ENCODE measurements at regions not wholly inside any gene's neighbourhood (a gene's known extent, or its start where the extent isn't known, plus 50 kb on each side); places are given as distances from the start of the nearest gene placed in this dataset.

DNA sequence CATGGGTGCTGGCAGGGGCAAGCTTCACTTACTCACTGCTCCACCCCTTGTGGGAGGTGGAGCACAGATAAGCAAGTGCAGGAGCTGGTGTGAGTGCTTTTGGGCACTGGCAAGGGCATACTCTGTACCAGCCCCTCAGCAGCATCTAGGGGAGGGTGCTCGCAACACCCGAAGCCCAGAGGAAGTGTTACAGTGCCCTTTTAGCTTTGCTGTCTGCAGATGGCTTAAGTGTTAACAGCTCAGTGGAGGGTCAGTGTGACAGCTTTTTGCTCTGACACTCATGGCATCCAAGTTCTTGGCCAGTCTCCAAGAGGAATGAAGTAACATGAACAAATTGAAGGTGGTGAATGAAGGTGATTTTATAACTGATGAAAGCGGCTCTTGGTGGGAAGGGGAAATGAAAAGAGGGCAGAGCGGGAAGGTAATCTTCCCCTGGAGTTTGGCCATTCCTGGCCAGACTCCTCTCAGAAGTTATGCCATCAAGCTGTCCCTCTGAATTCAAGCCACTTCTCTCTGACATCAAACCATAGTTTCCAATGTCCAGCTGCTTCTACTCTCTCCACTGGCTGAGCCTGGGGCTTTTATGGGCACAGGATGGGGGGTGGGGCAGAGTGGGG, 862.5 kb downstream of the KCNMA1 start:
- TF ChIP-seq ESRRA (CRISPR knock-in tag; IDR thresholded peaks at IDR 0.05; ENCODE audit: borderline replicate concordance) (no peak), NFYB (CRISPR knock-in tag; conservative IDR thresholded peaks at IDR 0.05; ENCODE audit: low read depth) (no peak), PRRX2 (CRISPR knock-in tag; IDR thresholded peaks at IDR 0.05) (no peak), TEAD1 (CRISPR knock-in tag; IDR thresholded peaks at IDR 0.05) (no peak), JUN (CRISPR knock-in tag; IDR thresholded peaks at IDR 0.05) (no peak), ZBTB21 (CRISPR knock-in tag; IDR thresholded peaks at IDR 0.05; ENCODE audit: borderline replicate concordance) (no peak), ZNF416 (CRISPR knock-in tag; IDR thresholded peaks at IDR 0.05) (no peak)
- TF ChIP-seq, protein P1, sequence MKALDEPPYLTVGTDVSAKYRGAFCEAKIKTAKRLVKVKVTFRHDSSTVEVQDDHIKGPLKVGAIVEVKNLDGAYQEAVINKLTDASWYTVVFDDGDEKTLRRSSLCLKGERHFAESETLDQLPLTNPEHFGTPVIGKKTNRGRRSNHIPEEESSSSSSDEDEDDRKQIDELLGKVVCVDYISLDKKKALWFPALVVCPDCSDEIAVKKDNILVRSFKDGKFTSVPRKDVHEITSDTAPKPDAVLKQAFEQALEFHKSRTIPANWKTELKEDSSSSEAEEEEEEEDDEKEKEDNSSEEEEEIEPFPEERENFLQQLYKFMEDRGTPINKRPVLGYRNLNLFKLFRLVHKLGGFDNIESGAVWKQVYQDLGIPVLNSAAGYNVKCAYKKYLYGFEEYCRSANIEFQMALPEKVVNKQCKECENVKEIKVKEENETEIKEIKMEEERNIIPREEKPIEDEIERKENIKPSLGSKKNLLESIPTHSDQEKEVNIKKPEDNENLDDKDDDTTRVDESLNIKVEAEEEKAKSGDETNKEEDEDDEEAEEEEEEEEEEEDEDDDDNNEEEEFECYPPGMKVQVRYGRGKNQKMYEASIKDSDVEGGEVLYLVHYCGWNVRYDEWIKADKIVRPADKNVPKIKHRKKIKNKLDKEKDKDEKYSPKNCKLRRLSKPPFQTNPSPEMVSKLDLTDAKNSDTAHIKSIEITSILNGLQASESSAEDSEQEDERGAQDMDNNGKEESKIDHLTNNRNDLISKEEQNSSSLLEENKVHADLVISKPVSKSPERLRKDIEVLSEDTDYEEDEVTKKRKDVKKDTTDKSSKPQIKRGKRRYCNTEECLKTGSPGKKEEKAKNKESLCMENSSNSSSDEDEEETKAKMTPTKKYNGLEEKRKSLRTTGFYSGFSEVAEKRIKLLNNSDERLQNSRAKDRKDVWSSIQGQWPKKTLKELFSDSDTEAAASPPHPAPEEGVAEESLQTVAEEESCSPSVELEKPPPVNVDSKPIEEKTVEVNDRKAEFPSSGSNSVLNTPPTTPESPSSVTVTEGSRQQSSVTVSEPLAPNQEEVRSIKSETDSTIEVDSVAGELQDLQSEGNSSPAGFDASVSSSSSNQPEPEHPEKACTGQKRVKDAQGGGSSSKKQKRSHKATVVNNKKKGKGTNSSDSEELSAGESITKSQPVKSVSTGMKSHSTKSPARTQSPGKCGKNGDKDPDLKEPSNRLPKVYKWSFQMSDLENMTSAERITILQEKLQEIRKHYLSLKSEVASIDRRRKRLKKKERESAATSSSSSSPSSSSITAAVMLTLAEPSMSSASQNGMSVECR (CRISPR knock-in tag; IDR thresholded peaks at IDR 0.05; ENCODE audit: borderline replicate concordance), result no peak
- TF ChIP-seq, protein P2, sequence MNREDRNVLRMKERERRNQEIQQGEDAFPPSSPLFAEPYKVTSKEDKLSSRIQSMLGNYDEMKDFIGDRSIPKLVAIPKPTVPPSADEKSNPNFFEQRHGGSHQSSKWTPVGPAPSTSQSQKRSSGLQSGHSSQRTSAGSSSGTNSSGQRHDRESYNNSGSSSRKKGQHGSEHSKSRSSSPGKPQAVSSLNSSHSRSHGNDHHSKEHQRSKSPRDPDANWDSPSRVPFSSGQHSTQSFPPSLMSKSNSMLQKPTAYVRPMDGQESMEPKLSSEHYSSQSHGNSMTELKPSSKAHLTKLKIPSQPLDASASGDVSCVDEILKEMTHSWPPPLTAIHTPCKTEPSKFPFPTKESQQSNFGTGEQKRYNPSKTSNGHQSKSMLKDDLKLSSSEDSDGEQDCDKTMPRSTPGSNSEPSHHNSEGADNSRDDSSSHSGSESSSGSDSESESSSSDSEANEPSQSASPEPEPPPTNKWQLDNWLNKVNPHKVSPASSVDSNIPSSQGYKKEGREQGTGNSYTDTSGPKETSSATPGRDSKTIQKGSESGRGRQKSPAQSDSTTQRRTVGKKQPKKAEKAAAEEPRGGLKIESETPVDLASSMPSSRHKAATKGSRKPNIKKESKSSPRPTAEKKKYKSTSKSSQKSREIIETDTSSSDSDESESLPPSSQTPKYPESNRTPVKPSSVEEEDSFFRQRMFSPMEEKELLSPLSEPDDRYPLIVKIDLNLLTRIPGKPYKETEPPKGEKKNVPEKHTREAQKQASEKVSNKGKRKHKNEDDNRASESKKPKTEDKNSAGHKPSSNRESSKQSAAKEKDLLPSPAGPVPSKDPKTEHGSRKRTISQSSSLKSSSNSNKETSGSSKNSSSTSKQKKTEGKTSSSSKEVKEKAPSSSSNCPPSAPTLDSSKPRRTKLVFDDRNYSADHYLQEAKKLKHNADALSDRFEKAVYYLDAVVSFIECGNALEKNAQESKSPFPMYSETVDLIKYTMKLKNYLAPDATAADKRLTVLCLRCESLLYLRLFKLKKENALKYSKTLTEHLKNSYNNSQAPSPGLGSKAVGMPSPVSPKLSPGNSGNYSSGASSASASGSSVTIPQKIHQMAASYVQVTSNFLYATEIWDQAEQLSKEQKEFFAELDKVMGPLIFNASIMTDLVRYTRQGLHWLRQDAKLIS (CRISPR knock-in tag; IDR thresholded peaks at IDR 0.05; ENCODE audit: borderline replicate concordance), result no peak
- TF ChIP-seq, protein P3, sequence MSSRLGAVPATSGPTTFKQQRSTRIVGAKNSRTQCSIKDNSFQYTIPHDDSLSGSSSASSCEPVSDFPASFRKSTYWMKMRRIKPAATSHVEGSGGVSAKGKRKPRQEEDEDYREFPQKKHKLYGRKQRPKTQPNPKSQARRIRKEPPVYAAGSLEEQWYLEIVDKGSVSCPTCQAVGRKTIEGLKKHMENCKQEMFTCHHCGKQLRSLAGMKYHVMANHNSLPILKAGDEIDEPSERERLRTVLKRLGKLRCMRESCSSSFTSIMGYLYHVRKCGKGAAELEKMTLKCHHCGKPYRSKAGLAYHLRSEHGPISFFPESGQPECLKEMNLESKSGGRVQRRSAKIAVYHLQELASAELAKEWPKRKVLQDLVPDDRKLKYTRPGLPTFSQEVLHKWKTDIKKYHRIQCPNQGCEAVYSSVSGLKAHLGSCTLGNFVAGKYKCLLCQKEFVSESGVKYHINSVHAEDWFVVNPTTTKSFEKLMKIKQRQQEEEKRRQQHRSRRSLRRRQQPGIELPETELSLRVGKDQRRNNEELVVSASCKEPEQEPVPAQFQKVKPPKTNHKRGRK (CRISPR knock-in tag; IDR thresholded peaks at IDR 0.05; ENCODE audit: borderline replicate concordance), result no peak
- ChIA-PET POLR2A (no interaction called here), CTCF (no interaction called here)
- H3K36me3 Mint-ChIP-seq, result peaks cover 13% of the 10 kb centered on the region
- H3K9me3 Mint-ChIP-seq, result peaks cover 18% of the 10 kb centered on the region
- no peaks in the 10 kb centered on the region for H3K27me3 Mint-ChIP-seq (ENCODE audit: low read depth)
- ATAC-seq (no peak), DNase-seq (ENCODE audit: low spot score) (no peak)
- peaks cover 31% of the 10 kb centered on the region for H3K4me1 Mint-ChIP-seq
- no peak overlapping the region for H3K27ac Mint-ChIP-seq
- no peak overlapping the region for H3K4me3 Mint-ChIP-seq

DNA sequence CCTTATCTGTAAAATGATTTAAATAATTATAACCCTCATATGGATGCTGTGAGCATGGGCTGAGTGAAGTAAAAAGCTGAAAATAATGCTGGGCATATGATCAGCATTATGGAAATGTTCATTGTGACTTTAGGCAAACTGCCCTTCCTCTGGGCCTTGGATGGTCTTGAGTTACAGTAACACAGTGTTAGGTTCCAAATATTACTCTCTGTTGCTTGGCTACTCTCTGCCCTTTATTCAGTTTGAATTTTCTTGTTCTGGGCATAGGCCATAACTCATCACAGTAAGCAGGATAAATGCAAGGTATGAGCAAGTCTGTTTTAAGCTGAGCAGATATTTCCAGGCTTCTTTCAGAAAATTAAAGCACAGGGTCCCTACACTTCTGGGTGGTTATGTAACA, 868.0 kb downstream of the KCNMA1 start:
- H3K27ac Mint-ChIP-seq, result no peak overlapping the region
- no peak for DNase-seq (ENCODE audit: low spot score)
- H3K9me3 Mint-ChIP-seq, result peaks cover 12% of the 10 kb centered on the region
- no peaks in the 10 kb centered on the region for H3K27me3 Mint-ChIP-seq (ENCODE audit: low read depth)
- no peaks in the 10 kb centered on the region for H3K4me1 Mint-ChIP-seq
- H3K36me3 Mint-ChIP-seq, result peaks cover 11% of the 10 kb centered on the region
- H3K4me3 Mint-ChIP-seq, result no peak overlapping the region
- POLR2A ChIA-PET, result no interaction called here
- no peak for ATAC-seq
- CTCF ChIA-PET, result no interaction called here
- no peak for TF ChIP-seq ZNF396 (CRISPR knock-in tag; IDR thresholded peaks at IDR 0.05; ENCODE audit: borderline replicate concordance)
- TF ChIP-seq, protein P4, sequence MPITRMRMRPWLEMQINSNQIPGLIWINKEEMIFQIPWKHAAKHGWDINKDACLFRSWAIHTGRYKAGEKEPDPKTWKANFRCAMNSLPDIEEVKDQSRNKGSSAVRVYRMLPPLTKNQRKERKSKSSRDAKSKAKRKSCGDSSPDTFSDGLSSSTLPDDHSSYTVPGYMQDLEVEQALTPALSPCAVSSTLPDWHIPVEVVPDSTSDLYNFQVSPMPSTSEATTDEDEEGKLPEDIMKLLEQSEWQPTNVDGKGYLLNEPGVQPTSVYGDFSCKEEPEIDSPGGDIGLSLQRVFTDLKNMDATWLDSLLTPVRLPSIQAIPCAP (CRISPR knock-in tag; IDR thresholded peaks at IDR 0.05), result no peak
- TF ChIP-seq, protein P3 (CRISPR knock-in tag; IDR thresholded peaks at IDR 0.05; ENCODE audit: borderline replicate concordance), result no peak
- TF ChIP-seq JUN (CRISPR knock-in tag; IDR thresholded peaks at IDR 0.05), result no peak
- TF ChIP-seq, protein P5, sequence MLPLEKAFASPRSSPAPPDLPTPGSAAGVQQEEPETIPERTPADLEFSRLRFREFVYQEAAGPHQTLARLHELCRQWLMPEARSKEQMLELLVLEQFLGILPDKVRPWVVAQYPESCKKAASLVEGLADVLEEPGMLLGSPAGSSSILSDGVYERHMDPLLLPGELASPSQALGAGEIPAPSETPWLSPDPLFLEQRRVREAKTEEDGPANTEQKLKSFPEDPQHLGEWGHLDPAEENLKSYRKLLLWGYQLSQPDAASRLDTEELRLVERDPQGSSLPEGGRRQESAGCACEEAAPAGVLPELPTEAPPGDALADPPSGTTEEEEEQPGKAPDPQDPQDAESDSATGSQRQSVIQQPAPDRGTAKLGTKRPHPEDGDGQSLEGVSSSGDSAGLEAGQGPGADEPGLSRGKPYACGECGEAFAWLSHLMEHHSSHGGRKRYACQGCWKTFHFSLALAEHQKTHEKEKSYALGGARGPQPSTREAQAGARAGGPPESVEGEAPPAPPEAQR (CRISPR knock-in tag; IDR thresholded peaks at IDR 0.05), result no peak
- TF ChIP-seq, protein P6, sequence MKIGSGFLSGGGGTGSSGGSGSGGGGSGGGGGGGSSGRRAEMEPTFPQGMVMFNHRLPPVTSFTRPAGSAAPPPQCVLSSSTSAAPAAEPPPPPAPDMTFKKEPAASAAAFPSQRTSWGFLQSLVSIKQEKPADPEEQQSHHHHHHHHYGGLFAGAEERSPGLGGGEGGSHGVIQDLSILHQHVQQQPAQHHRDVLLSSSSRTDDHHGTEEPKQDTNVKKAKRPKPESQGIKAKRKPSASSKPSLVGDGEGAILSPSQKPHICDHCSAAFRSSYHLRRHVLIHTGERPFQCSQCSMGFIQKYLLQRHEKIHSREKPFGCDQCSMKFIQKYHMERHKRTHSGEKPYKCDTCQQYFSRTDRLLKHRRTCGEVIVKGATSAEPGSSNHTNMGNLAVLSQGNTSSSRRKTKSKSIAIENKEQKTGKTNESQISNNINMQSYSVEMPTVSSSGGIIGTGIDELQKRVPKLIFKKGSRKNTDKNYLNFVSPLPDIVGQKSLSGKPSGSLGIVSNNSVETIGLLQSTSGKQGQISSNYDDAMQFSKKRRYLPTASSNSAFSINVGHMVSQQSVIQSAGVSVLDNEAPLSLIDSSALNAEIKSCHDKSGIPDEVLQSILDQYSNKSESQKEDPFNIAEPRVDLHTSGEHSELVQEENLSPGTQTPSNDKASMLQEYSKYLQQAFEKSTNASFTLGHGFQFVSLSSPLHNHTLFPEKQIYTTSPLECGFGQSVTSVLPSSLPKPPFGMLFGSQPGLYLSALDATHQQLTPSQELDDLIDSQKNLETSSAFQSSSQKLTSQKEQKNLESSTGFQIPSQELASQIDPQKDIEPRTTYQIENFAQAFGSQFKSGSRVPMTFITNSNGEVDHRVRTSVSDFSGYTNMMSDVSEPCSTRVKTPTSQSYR (CRISPR knock-in tag; IDR thresholded peaks at IDR 0.05), result no peak
- TF ChIP-seq FOXJ3 (CRISPR knock-in tag; IDR thresholded peaks at IDR 0.05; ENCODE audit: borderline replicate concordance), result no peak
- no peak for TF ChIP-seq FOXP1 (CRISPR knock-in tag; IDR thresholded peaks at IDR 0.05; ENCODE audit: borderline replicate concordance)
- TF ChIP-seq EMX1 (CRISPR knock-in tag; IDR thresholded peaks at IDR 0.05), result no peak

Measured in WTC11 (cell line).